SKM-1 (cell line): ENCODE measurements at regions not wholly inside any gene's neighbourhood (a gene's known extent, or its start where the extent isn't known, plus 50 kb on each side); places are given as distances from the start of the nearest gene placed in this dataset.

Experiments used
- DNase-seq: peaks from one replicate; lab custom pipeline; 2025; ENCODE audit not compliant: unreplicated experiment; lab: John Stamatoyannopoulos, UW

DNA sequence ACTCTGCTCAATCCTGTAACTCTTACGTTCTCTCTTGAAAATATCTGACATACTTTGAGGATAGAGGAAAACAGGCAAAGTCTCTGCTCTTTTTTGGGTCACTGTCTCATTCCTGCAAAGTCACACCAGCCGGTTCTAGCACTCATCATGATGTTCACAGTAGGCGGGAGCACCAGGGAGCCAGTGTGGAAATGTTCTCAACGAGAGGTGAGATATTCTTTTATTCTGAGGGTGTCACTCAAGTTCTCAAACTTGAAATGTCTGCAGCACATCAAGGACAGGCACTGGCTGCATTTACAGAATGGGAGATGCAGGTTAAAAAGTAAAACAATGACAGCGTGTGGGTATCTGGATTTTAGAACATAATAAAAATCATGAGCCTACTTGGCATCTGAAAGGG, 714.7 kb downstream of the QKI start:
- DNase-seq, result no peak

DNA sequence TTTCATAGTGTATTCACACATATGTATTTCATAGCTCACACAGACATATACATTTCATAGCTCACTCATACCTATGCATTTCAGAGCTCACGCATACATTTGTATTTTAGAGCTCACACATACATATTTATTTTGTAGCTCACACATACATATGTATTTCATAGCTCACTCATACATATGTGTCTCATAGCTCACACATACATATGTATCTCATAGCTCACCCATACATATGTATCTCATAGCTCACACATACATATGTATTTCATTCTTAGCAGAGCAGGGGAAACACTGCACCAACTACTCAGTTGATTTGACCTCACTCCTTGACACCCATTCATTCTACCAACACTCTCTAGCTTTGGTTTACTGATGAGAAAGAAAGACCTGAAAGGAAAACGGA, 713.6 kb downstream of the QKI start:
- no peak for DNase-seq

DNA sequence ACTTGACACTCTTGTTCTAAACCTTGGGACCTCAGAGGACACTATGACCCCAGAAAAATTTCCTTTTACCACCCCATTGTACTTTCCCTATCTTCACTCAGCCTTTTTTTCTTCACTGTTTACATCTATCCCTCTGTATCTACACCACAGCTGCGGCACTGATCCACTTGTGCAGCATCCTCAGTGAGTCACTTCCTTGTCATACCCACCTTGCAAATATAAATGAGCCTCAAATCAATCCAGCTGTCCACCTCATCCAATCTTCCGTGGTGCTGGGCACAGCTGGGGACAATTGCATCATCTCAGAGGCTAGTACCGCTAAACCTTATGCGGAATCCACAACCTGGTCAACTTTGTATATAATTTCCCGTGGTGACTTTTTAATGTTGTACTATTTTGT, 710.5 kb downstream of the QKI start:
- no peak for DNase-seq

DNA sequence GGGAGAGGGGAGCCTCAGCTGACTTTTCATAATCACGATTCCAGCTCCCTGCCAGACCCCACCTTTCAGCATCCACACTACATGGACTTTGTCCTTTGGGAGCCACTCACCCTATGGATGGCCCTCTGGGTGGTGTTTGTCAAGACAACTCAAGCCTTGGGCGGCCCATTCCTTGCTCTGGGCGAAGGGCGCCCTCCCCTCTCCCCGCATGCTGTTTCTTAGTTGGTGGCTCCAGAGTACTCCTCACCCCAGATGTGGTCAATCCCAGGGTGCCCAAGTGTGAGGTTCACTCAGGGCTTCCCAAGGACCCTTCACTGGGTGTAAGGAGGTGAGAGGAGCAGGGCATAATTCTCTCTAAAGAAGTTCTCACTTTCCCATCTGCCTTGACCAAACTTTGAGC, 710.0 kb downstream of the QKI start:
- no peak for DNase-seq

DNA sequence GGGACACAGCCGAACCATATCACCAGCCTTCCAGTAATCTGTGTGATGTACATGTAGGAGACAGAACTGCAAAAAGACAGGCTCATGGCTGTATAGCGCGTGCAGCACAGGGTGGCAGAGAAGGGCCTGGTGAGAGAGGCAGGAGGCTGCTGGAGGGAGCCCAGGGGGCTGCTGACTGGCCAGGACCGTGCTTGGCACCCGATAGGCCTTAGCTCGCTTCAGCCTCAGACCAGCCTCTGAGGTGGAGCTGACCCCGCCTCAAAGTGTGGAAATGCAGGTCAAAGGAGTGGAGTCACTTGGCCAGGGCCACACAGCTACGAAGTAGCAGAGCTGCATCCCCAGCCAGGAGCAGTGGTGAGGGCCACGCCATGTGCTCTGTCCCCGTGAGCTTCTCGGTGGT, 707.6 kb downstream of the QKI start:
- no peak for DNase-seq

DNA sequence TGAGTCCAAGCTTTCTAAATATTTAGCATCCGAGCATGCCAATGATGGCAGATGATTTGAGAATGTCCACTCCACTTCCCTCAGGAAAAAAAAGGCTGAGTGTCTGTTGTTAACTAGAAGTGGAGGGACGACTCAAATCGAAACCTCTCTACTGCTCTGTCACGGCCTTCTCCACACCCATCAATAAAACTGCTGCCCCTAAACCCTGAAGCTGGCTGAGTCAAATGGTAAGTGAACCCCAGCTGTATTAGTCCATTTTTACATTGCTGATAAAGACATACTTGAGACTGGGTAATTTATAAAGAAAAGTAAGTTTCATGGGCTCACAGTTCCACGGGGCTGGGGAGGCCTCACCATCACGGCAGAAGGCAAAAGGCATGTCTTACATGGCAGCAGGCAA, 707.0 kb downstream of the QKI start:
- no peak for DNase-seq

DNA sequence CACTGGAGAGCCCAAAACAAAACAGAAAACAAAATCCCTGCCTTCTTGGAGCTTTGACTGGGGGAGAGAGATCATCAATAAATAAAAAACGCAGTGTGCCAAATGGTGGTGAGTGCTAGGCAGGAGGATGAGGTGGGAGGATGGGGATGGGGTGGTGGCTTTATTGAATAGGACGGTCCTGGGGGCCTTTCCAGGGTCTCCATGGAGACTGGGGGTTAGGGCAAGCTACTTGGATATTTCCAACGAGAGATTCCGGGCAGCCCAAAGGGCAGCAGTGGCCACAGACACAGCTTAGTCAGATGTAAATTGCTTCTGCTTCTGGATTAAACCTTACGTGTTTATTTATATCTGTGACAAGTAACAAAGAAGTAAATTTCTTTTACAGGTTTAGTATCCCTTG, 700.1 kb downstream of the QKI start:
- DNase-seq, result no peak

DNA sequence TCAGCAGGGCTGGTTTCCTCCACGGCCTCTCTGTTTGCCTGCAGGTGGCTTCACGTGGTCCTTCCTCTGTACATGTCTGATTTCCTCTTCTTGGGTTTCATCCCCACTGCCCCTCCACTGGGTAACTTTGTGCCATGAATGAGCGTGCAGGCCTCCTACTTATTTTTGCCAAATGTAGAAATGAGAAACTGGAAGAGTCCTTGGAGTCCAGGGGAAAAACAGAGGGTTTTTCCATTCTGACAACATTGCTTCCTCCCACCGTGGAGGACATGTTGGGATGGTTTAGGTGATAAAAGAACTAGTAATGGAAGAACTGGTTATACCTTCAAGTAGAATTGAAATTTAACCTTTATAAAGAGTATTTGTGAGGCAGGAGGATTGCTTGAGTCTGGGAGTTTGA, 699.5 kb downstream of the QKI start:
- no peak for DNase-seq

DNA sequence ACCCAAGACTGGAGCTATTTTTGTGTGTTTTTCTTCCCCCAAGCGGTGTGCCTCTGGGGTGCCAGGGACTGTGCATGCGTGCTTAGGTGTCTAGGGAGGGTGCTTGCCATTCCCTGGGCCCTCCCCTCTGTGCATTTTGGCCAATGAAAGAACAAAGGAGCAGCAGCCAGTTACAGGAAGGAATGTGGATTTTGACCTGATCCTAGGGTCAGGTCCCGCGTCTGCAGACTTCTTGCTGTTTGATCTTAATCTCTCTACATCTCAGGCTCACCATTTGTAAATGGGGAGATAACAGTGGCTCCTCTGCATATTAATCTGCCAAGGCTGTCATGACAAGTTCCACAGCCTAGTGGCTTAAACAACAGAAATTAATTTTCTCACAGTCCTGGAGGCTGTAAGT, 699.1 kb downstream of the QKI start:
- no peak for DNase-seq

DNA sequence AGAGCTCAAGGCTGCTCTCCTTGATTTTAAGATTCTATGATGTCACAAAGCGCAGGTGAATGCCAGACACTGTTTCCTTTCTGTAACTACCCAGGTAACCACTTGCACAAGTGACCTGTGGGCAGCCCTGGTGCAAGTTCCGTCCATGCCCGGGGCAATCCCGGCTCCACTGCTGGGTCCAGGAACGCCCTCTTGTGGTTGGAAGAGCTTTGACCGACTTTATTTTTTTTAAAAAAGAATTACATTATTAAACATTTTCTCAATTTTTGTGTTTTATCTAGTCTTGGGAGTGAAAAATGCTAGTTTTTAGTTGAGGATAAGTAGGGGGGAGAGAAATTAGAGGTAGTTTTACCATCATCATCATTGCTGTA, 695.2 kb downstream of the QKI start:
- peak; percentile 41 for DNase-seq

DNA sequence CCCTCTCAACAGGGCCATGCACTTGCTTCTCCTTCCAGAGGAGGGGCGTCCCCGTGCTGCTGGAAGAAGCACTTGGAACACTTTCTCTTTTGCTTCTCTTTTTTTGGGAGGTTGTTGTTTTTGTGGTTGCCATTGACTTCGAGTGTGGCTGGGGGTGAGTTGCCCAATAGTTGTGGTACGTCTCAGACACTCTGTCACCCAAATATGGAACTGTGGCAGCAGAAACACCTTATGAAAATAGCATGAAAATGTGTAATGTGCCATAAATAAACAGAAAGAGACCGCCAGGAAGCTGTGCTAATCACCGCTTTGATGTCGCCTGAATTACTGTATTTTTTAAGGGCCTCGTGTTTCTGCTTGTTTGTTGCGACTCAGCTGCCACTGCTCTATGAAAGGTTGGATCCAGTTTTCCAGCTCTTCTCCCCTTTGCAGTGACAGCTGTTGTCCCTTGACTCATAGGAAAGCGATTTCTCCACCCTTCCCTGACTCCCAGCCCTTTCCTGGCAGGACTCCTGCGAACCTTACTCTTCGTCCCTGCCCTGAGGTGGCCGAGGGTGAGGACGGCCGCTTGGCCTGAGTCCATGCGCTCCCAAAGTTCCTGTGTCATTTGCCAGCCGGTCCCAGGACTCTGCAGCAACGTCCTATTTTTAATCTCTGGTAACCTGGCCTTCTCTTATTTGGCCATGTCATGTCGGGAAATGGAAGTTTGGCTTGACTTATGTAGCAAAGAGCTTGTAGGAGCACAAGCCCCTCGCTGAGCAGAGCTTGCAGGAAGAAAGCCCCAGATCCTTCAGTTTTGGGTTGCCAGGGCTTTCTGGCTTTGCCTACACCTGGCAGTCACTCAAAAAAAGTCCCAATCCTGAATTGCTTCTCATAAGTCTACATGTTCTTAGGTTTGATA, 694.6 kb downstream of the QKI start:
- DNase-seq, result peak; percentile 83

DNA sequence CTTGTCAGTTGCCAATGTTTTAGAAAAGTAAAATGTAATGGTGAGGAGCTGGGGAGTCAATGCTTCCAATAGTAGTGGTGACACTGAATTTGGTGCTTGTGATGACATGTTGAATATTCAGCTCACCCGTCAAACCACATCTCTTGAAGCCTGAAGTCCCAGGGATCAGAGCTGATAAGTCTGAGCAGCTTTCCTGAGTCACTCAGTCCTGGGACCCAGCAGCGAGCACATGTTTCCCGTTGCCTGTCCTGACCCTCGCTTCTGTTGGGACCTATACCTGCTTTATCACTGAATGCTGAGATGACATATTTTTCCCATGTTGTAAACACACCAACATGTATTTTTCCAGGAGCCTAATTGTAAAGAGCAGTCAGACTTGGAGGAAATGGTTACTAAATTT, 693.6 kb downstream of the QKI start:
- DNase-seq, result no peak

DNA sequence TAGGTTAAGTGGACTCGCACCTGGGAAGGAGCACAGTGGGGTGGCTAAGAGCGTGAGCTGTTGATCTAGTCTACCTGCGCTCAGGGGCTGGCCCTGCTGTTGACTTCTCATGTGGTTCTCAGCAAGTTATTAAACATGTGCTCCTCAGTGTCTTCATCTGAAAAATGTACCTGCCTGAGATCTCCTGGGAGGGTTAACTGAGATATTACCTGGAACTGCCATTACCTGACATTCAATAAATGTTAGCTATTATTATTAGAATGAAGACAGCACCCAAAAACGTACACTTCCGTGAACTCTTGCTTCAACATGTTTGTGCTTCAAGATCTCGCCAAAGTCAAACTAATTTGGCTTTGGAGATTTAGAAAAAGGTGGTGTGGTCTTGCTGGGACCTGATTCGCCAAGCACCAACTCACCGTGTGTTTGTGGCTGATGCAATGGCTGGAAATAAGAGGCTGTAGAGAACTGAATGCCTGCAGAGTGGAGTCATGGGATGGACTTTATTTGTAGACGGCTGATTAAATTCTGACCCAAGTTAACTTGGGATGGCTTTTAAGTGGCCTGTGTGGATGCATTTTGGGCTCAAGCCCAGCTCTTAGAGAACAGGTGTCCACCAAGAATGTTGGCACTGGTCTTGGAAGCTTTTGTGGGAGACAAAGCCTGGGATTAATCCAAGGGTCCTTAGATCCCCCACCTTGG, 692.9 kb downstream of the QKI start:
- DNase-seq, result no peak

DNA sequence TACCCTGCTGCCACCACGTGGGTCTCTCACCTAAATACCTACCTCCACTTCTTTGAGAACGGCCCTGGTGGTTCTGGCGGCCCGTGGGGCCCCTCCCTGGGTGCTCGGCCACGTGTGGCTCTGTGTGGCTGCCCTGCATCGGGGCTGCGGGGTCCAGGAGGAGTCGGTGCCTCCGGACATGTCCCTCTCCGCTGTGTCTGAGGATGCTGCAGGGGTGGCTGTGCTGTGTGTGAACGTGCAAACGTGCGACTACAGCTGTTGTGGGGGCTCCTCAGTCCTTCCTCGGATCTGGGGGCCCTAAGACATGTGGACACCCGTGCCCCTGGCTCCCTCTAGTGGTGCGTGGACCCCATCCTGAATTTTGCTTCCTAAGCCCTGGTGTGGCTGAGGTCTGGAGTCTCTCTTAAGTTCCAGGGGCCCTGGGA, 691.8 kb downstream of the QKI start:
- DNase-seq, result no peak

DNA sequence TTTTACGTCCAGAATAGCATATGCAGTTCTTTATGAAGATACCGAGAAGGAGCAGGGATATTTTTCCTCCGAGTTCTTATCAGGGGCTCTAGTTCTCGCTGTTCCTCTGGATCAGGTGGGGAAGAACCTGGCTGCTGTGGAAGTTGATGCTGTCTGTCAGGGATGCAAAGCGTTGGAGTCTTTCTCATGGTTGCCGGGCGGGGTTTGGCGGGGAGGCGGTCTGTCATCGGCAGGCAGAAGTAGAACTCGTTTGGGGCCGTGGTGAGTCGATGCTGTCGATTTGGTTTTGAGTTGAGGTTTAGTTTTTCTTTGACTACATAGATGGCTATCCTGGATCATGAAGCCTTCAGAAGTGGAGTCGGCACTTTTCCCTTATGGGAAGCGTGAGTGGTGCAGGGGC, 691.2 kb downstream of the QKI start:
- DNase-seq, result no peak

DNA sequence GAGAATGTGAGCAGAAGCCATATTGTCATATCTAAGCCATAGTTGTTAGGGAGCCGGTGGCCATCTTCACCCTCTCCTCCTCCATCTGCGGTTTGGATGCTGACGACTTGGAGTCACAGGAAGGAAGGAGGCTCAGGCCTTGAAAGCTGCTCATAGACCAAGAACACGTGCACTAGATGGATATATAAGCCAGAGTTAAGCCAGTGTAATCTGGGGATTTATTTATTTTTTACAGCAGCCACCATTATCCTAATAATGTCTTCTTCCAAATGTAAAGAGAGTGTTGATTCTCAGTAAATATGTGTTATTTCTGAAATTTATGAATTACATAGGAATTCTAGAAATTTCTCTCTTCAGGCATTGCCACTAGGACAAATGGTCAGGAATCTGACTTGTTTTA, 689.9 kb downstream of the QKI start:
- no peak for DNase-seq

DNA sequence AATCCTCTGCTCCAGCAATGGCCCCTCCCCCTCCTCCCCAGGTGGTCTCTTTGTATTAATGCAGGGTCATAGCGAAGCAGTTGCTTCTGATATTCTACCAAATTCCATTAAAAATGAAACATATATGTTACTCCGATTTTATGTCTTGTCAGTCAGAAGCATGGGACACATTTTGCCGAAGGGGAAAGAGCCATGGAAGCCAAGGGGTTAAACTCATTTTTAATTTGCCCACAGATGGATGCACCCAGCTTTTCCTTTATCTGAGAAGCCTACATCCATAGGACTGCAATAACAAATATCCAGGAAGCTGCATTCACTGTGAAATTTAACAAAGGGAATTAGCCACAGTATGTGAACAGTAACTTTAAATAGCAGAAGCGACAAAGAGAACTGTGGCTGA, 688.2 kb downstream of the QKI start:
- DNase-seq, result no peak

DNA sequence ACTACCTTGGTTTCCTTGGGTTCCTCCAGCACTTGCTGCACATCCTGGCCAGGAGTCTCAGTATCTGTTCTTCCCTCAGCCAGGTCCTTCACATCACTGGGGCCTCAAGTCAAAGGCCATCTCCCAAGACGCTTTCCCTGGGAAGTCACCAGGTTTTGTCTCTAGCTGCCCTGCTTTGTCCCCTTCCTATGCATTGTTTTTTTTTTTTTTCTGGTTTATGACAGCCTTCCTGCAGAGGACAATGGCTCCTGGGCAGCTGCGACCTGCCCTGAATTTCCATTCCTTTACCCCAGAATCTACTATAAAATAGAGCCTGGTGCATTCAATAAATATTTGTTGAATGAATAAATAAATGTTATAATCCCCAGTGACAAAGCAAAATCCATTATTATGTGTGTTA, 687.3 kb downstream of the QKI start:
- DNase-seq, result no peak

DNA sequence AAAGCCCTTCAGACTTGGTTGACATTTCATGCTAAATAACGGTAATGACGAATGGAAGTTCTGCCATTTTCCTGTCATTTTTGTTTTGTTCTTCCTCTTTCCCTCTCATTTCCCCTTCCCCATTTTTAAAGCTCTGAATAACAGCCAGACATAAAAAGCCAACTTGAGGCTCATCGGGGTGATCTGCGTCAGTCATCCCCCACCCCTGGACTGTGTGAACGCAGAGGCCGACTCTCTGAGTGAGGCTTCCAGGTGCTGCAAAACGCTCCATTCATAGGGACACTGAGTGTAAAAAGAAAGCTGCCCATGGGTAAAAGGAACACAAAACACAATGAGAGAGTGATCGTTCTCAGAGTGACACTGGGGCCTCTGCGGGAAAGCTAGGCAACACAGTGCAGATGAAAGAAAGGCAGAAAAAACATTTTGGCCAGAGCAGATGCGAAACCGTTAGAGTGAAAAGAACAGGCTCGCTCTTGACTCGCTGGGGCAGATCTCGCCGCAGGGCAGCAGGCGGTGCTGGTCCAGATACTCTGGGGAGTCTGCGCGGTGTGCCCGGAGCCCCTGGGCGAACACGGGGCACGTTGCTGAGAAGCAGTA, 684.8 kb downstream of the QKI start:
- no peak for DNase-seq

DNA sequence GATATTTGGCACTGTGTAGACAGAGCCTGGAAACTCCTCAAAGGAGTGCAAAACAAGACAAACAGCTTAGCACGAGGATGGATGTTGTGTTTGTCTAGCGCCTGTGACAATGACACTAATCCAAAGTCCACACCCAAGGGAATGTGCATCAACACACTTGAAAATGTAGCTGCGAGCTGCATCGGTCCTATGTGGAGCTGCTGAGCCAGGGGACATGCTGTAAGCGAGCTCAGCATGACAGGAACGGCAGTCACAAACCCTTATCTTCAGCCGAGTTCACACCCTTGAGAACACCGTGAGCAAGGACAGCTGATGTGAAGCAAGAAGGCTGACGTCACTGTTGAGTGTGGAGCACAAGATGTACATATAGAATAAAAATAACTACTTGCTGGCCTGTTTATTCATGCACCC, 684.3 kb downstream of the QKI start:
- no peak for DNase-seq

DNA sequence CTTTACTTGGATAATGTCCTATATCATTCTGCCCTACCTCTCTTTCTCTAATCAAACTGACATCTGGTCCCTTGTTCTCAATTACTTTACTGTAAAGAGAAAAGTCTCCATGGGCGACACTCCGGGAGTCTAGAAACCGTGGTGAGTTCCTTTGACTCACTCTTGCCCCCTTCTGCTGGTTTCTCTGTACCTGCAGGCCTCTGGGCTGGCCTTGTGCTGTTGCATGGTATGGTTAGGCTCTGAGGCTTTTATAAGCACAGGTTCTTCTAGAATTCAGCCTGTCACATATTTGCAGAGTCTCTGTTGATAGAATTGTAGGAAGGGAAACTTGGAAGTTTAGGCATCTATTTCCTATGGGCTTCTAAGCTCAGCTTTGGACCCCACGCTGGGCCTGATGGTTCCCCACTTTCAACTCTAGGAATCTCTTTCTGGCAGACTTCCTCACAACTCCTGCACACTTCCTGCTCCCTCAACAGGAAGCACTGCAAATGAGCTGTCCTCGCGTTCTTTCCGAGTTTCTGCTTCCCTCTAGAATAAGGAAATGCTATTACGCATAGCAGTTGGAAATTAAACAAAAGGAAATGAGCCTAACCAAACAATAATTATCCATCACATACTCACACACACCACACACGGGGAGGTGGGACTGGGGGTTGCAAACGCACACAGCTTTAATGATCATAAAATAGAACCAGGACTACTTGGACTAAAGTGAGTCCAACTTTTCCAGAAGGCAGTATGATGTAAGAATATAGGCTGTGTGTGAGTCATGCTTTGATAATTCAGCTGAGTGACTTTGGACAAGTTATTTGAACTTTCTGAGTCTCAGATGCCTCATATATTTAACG, 683.3 kb downstream of the QKI start:
- no peak for DNase-seq
